Transverse colon (tissue), 4 donors: ENCODE measurements at regions not wholly inside any gene's neighbourhood (a gene's known extent, or its start where the extent isn't known, plus 50 kb on each side); places are given as distances from the start of the nearest gene placed in this dataset.

Experiments used
- DNase-seq: peaks from one replicate; pipeline ENCODE4 v3.0.0-alpha.2; 2019
- H3K27ac ChIP-seq, 4 donors: fragments of 200-600 bp; sonication (generic); 2 replicates each; pipeline ENCODE4 v1.5.1; 2016 to 2018; ENCODE audit warnings: inconsistent platforms in 4 of 4
- H3K27me3 ChIP-seq: fragments of 200-600 bp; sonication (generic); 2 replicates; pipeline ENCODE4 v1.5.1; 2017; ENCODE audit warnings: inconsistent platforms
- H3K36me3 ChIP-seq, 4 donors: fragments of 200-600 bp; sonication (generic); 2 replicates each; pipeline ENCODE4 v1.5.1; 2017 to 2019; ENCODE audit warnings: inconsistent platforms in 4 of 4
- H3K4me1 ChIP-seq, 4 donors: fragments of 200-600 bp; sonication (generic); 2 replicates each; pipeline ENCODE4 v1.5.1; 2017 to 2020; ENCODE audit warnings: inconsistent platforms in 4 of 4
- H3K4me3 ChIP-seq, 4 donors: fragments of 200-600 bp; sonication (generic); 1 replicate in 1 of 4; 2 replicates in 3 of 4; pipeline versions ENCODE4 v1.5.1 to v1.6.1; 2017 to 2019; ENCODE audit warnings: inconsistent platforms in 4 of 4
- H3K9me3 ChIP-seq, 2 donors: fragments of 200-600 bp; sonication (generic); 2 replicates each; pipeline ENCODE4 v1.5.1; 2017 to 2019; ENCODE audit warnings: inconsistent platforms in 2 of 2
- EP300 ChIP-seq: sonication (generic); formaldehyde crosslinking; IDR thresholded peaks from one replicate; pipeline ENCODE4 v1.6.1; 2017; ENCODE audit warnings: antibody characterized with exemption, low read depth
- POLR2A ChIP-seq: fragments of 450-650 bp; IDR thresholded peaks from one replicate; pipeline ENCODE4 v1.6.1; 2016; ENCODE audit warnings: antibody characterized with exemption, mild to moderate bottlenecking, moderate library complexity
- POLR2AphosphoS5 ChIP-seq, 3 donors: sonication (generic); formaldehyde crosslinking; IDR thresholded peaks; one replicate each; pipeline ENCODE4 v1.6.1; 2016; ENCODE audit warnings: antibody characterized with exemption in 3 of 3
- WGBS, 2 donors: methylation state at CpG; one replicate each; pipeline ENCODE4 v1.1.5; 2018; ENCODE audit warnings: low coverage in 1 of 2; 5-methylcytosine and 5-hydroxymethylcytosine counted together
- in situ Hi-C, 4 donors: fragments of 200-750 bp; cut with MboI; loops; one replicate each; pipeline versions ENCODE4 v1.15.0 to v1.15.1; 2017; ENCODE audit warnings: low sequenced_read_pairs in 3 of 4, low pct_ligation_motif_present in 1 of 4, low pct_unique_long_range_greater_than_20kb in 1 of 4
- intact Hi-C: fragments of 100-400 bp; cut with DNase I; formaldehyde crosslinking; loops from one replicate; pipeline ENCODE4 v1.15.1; 2023; ENCODE audit warnings: low total_unique reads
- TF ChIP-seq, protein P1 (sequence below), 5 experiments: fragments of 200-600 bp in 3 of 5; fragments of 450-650 bp in 2 of 5; sonication (generic) in 3 of 5; IDR thresholded peaks; 1 replicate in 2 of 5; 2 replicates in 3 of 5; pipeline ENCODE4 v1.5.1; 2016 to 2017; ENCODE audit warnings: antibody characterized with exemption in 5 of 5, inconsistent platforms in 3 of 5, mild to moderate bottlenecking in 2 of 5, moderate library complexity in 1 of 5

- TF ChIP-seq POLR2AphosphoS5 (IDR thresholded peaks at IDR 0.05): peak in 1 of 3 donors; percentile 16
- TF ChIP-seq, protein P1, sequence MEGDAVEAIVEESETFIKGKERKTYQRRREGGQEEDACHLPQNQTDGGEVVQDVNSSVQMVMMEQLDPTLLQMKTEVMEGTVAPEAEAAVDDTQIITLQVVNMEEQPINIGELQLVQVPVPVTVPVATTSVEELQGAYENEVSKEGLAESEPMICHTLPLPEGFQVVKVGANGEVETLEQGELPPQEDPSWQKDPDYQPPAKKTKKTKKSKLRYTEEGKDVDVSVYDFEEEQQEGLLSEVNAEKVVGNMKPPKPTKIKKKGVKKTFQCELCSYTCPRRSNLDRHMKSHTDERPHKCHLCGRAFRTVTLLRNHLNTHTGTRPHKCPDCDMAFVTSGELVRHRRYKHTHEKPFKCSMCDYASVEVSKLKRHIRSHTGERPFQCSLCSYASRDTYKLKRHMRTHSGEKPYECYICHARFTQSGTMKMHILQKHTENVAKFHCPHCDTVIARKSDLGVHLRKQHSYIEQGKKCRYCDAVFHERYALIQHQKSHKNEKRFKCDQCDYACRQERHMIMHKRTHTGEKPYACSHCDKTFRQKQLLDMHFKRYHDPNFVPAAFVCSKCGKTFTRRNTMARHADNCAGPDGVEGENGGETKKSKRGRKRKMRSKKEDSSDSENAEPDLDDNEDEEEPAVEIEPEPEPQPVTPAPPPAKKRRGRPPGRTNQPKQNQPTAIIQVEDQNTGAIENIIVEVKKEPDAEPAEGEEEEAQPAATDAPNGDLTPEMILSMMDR (IDR thresholded peaks at IDR 0.05): no peak
- 76% methylated on average over 22 of the region's 22 CpGs; no CpG with 5 or more reads in 1 of the 2 donors for WGBS, 2 donors
- peak; percentile 72 for DNase-seq
- Histone ChIP-seq H3K27ac (peak overlapping the region; percentile 87 to 92 (median 91)), H3K9me3 (no peaks in the 10 kb centered on the region), H3K27me3 (no peaks in the 10 kb centered on the region), H3K4me1 (peaks cover 48 to 77% (median 67%) of the 10 kb centered on the region in 4 donors), H3K4me3 (no peak overlapping the region), H3K36me3 (no peaks in the 10 kb centered on the region)
- intact Hi-C loops: no loop called here
- in situ Hi-C loops: loop anchor here in 1 of 4 donors (25.0 kb wide), 1 partner anchor 364 kb away; no protein-coding TSS in a partner anchor
Observed at GRCh38 chr12:124397807-124398577, 103.1 kb downstream of the RFLNA start.

DNA sequence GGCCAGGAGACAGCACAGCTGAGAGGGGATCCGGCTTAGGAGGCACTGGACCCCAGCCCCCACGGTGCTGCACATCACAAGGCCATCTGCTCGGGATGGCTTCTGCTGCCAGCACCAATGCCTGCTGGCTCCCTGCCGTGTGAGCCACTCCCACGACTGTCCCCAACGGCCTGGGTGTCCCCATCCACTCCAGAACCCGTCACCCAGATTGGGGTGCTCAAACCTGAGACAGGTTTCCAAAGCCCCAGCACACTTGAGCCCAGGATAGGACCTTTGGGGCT is 102.4 kb downstream of the RFLNA start:
- in situ Hi-C loops: loop anchor here in 1 of 4 donors (25.0 kb wide), 1 partner anchor 365 kb away; no protein-coding TSS in a partner anchor
- no peaks in the 10 kb centered on the region for H3K27me3 ChIP-seq
- TF ChIP-seq POLR2A (no peak), POLR2AphosphoS5 (IDR thresholded peaks at IDR 0.05) (no peak), EP300 (no peak)
- TF ChIP-seq, protein P1 (IDR thresholded peaks at IDR 0.05): no peak
- H3K9me3 ChIP-seq: no peaks in the 10 kb centered on the region
- no peaks in the 10 kb centered on the region for H3K36me3 ChIP-seq
- intact Hi-C loops: no loop called here
- DNase-seq: no peak
- no peak overlapping the region for H3K4me3 ChIP-seq
- 30% methylated on average over 7 of the region's 7 CpGs; no CpG with 5 or more reads in 1 of the 2 donors for whole genome bisulfite sequencing, 2 donors
- peak overlapping the region; percentile 87 to 92 (median 91) for H3K27ac ChIP-seq
- peaks cover 55 to 77% (median 72%) of the 10 kb centered on the region in 4 donors for H3K4me1 ChIP-seq

GRCh38 chr12:124396544-124397398 is 101.9 kb downstream of the RFLNA start:
- Histone ChIP-seq H3K9me3 (no peaks in the 10 kb centered on the region), H3K4me3 (no peak overlapping the region), H3K27me3 (no peaks in the 10 kb centered on the region), H3K27ac (peak overlapping the region; percentile 87 to 92 (median 91)), H3K4me1 (peaks cover 57 to 83% (median 72%) of the 10 kb centered on the region in 4 donors), H3K36me3 (no peaks in the 10 kb centered on the region)
- in situ Hi-C loops: loop anchor here in 1 of 4 donors (25.0 kb wide), 1 partner anchor 366 kb away; no protein-coding TSS in a partner anchor
- peak in 1 of 3 donors; percentile 19 for TF ChIP-seq POLR2AphosphoS5 (IDR thresholded peaks at IDR 0.05)
- TF ChIP-seq, protein P1 (IDR thresholded peaks at IDR 0.05): no peak
- intact Hi-C loops: no loop called here
- 70 to 73% methylated on average over 3 to 25 of the region's 35 CpGs for WGBS, 2 donors
- peak; percentile 86 for DNase-seq

DNA sequence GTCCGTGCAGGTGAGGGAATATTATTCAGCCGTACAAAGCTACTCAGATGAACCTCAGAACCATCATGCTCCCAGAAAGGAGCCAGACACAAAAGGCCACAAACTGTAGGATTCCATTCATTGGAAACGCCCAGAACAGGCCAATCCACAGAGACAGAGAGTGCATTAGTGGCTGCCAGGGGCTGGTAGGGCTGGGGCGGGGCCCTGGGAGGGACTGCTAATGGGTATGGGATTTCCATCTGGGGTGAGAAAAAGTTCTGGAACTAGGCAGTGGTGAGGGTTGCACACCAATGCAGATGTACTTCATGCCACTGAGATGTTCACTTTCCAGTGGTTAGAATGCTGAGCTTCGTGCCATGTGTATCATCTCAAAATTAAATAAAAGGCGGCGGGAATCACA is 101.1 kb downstream of the RFLNA start:
- peaks cover 58 to 91% (median 74%) of the 10 kb centered on the region in 4 donors for H3K4me1 ChIP-seq
- H3K36me3 ChIP-seq: no peaks in the 10 kb centered on the region

More for the DNA sequence above, 101.1 kb downstream of the RFLNA start:
- peak; percentile 53 for DNase-seq
- Histone ChIP-seq H3K27me3 (no peaks in the 10 kb centered on the region), H3K27ac (peak overlapping the region; percentile 87 to 92 (median 91)), H3K9me3 (no peaks in the 10 kb centered on the region), H3K4me3 (no peak overlapping the region)
- 75 to 79% methylated on average over 2 to 7 of the region's 7 CpGs for WGBS, 2 donors
- no peak for TF ChIP-seq POLR2AphosphoS5 (IDR thresholded peaks at IDR 0.05)
- TF ChIP-seq POLR2A: no peak
- TF ChIP-seq EP300: no peak
- TF ChIP-seq, protein P1 (IDR thresholded peaks at IDR 0.05): no peak
- in situ Hi-C loops: loop anchor here in 1 of 4 donors (25.0 kb wide), 1 partner anchor 366 kb away; no protein-coding TSS in a partner anchor
- intact Hi-C loops: no loop called here
